ENCODE measurements at regions not wholly inside any gene's neighbourhood (a gene's known extent, or its start where the extent isn't known, plus 50 kb on each side); places are given as distances from the start of the nearest gene placed in this dataset.

DNA sequence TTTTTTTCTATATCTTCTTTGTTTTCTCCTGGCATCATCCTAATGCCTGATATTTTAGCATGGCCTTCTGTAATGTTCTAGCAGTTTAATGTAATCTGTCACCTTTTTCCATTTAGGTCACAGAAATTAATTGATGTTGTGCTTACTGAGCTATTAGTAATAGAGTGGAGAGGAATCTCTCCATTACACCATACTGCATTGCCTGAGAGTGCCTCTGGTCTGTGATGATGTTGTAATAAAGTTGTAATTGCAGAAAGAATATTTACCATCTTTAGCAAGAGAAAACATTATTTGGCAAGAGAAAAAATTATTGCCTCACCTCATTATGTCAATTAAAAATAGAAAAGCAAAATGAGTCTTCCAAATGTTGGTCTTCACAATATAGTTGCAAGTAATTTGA, 213.2 kb downstream of the KCNJ3 start:
- no peaks in the 10 kb centered on the region for H3K36me3 Mint-ChIP-seq (ENCODE audit: insufficient read depth, unreplicated experiment)

DNA sequence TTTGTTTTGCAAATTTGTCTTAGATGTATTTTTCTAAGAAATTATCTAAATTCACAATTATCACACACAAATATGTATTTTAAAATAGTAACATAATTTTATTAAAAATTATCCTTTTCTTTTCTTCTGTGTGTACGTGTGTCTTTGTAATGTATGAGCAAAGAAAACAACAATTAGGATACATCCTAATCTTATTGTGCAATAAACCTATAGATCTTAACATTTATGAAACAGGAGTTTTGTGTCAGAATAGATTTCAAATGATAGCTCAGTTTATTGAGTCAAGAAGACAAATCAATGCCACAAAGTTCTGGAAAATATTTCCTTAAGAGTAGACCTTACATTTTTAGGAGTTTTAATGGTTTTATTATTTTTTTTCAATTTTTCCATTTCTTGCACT, 212.2 kb downstream of the KCNJ3 start:
- Mint-ChIP-seq H3K4me3 (ENCODE audit: unreplicated experiment) (no peak overlapping the region), H3K27ac (ENCODE audit: unreplicated experiment) (no peak overlapping the region), H3K36me3 (ENCODE audit: insufficient read depth, unreplicated experiment) (no peaks in the 10 kb centered on the region), H3K9me3 (ENCODE audit: unreplicated experiment) (no peaks in the 10 kb centered on the region), H3K27me3 (ENCODE audit: insufficient read depth, unreplicated experiment) (no peaks in the 10 kb centered on the region), H3K4me1 (ENCODE audit: low read depth, unreplicated experiment) (no peaks in the 10 kb centered on the region)
- Histone ChIP-seq H3K9me3 (no peaks in the 10 kb centered on the region), H3K4me3 (ENCODE audit: low read depth, low read length) (no peak overlapping the region), H3K27me3 (replicated peaks; ENCODE audit: control insufficient read depth, insufficient read depth, low read length) (no peaks in the 10 kb centered on the region), H3K36me3 (ENCODE audit: control insufficient read depth, insufficient read depth, low read length) (no peaks in the 10 kb centered on the region), H3K4me1 (no peaks in the 10 kb centered on the region)
- DNase-seq = no peak
- intact Hi-C loops (cut with micrococcal nuclease; ENCODE audit: unreplicated experiment) = no loop called here
- TF ChIP-seq, protein P1, sequence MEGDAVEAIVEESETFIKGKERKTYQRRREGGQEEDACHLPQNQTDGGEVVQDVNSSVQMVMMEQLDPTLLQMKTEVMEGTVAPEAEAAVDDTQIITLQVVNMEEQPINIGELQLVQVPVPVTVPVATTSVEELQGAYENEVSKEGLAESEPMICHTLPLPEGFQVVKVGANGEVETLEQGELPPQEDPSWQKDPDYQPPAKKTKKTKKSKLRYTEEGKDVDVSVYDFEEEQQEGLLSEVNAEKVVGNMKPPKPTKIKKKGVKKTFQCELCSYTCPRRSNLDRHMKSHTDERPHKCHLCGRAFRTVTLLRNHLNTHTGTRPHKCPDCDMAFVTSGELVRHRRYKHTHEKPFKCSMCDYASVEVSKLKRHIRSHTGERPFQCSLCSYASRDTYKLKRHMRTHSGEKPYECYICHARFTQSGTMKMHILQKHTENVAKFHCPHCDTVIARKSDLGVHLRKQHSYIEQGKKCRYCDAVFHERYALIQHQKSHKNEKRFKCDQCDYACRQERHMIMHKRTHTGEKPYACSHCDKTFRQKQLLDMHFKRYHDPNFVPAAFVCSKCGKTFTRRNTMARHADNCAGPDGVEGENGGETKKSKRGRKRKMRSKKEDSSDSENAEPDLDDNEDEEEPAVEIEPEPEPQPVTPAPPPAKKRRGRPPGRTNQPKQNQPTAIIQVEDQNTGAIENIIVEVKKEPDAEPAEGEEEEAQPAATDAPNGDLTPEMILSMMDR (IDR thresholded peaks at IDR 0.05; ENCODE audit: insufficient read depth in 1 of 2, low read depth in 1 of 2, low read length in 1 of 2, severe bottlenecking in 1 of 2, unreplicated experiment in 1 of 2) = no peak
- ChIA-PET CTCF (no interaction called here), POLR2A (no interaction called here)
- BruUV-seq (replicated peaks) = no TSS peak

More for the DNA sequence above, 213.2 kb downstream of the KCNJ3 start:
- ChIA-PET POLR2A (no interaction called here), CTCF (no interaction called here)
- TF ChIP-seq, protein P1 (IDR thresholded peaks at IDR 0.05; ENCODE audit: insufficient read depth in 1 of 2, low read depth in 1 of 2, low read length in 1 of 2, severe bottlenecking in 1 of 2, unreplicated experiment in 1 of 2) = no peak
- Histone ChIP-seq H3K36me3 (ENCODE audit: control insufficient read depth, insufficient read depth, low read length) (no peaks in the 10 kb centered on the region), H3K4me3 (ENCODE audit: low read depth, low read length) (no peak overlapping the region), H3K9me3 (no peaks in the 10 kb centered on the region), H3K27me3 (replicated peaks; ENCODE audit: control insufficient read depth, insufficient read depth, low read length) (no peaks in the 10 kb centered on the region), H3K4me1 (no peaks in the 10 kb centered on the region)
- intact Hi-C loops (cut with micrococcal nuclease; ENCODE audit: unreplicated experiment) = no loop called here
- H3K4me1 Mint-ChIP-seq (ENCODE audit: low read depth, unreplicated experiment) = no peaks in the 10 kb centered on the region
- H3K27me3 Mint-ChIP-seq (ENCODE audit: insufficient read depth, unreplicated experiment) = no peaks in the 10 kb centered on the region
- BruUV-seq (replicated peaks) = no TSS peak
- H3K9me3 Mint-ChIP-seq (ENCODE audit: unreplicated experiment) = no peaks in the 10 kb centered on the region
- H3K27ac Mint-ChIP-seq (ENCODE audit: unreplicated experiment) = no peak overlapping the region
- DNase-seq = no peak
- no peak overlapping the region for H3K4me3 Mint-ChIP-seq (ENCODE audit: unreplicated experiment)

DNA sequence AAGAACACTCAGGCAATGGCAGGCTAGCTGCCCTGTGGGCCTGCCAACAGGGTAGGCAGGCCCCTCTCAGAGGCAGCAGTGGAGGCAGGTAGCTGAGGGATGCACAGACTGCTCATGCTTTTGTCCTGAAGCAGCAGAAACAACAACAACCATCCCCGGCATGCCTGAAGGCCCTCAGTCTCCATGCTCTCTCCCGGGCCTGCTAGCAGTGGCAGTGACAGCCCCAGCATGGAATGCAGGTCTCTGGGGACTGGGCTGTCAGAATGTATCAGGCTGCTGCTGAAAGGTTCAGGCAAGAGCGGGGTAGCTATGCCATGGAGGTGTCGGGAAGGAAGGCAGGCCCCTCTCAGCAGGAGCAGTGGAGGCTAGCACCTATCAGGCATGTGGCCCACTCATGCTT, 209.8 kb downstream of the KCNJ3 start:
- Mint-ChIP-seq H3K27ac (ENCODE audit: unreplicated experiment) (no peak overlapping the region), H3K27me3 (ENCODE audit: insufficient read depth, unreplicated experiment) (no peaks in the 10 kb centered on the region), H3K36me3 (ENCODE audit: insufficient read depth, unreplicated experiment) (no peaks in the 10 kb centered on the region), H3K9me3 (ENCODE audit: unreplicated experiment) (no peaks in the 10 kb centered on the region), H3K4me1 (ENCODE audit: low read depth, unreplicated experiment) (no peaks in the 10 kb centered on the region), H3K4me3 (ENCODE audit: unreplicated experiment) (no peak overlapping the region)
- ChIA-PET CTCF (no interaction called here), POLR2A (no interaction called here)
- no peaks in the 10 kb centered on the region for H3K27me3 ChIP-seq (replicated peaks; ENCODE audit: control insufficient read depth, insufficient read depth, low read length)
- no TSS peak for BruUV-seq (replicated peaks)
- no peaks in the 10 kb centered on the region for H3K9me3 ChIP-seq
- TF ChIP-seq, protein P1 (IDR thresholded peaks at IDR 0.05; ENCODE audit: insufficient read depth in 1 of 2, low read depth in 1 of 2, low read length in 1 of 2, severe bottlenecking in 1 of 2, unreplicated experiment in 1 of 2) = no peak
- intact Hi-C loops (cut with micrococcal nuclease; ENCODE audit: unreplicated experiment) = no loop called here
- no peak overlapping the region for H3K4me3 ChIP-seq (ENCODE audit: low read depth, low read length)
- H3K4me1 ChIP-seq = no peaks in the 10 kb centered on the region
- H3K36me3 ChIP-seq (ENCODE audit: control insufficient read depth, insufficient read depth, low read length) = no peaks in the 10 kb centered on the region
- DNase-seq = no peak

Measured in Caco-2 (cell line).